Inflammatory macrophage treated with lipopolysaccharide for 4 hours (primary cell): ENCODE measurements at regions not wholly inside any gene's neighbourhood (a gene's known extent, or its start where the extent isn't known, plus 50 kb on each side); places are given as distances from the start of the nearest gene placed in this dataset.
A peak's percentile ranks its signal among the peaks of the same experiment; 100 is the strongest.
"Not testable (repeated sequence)": the region's sequence is repeated elsewhere in the genome, so short reads cannot be mapped to it uniquely, and the experiment has no call there.

Experiments used
- DNase-seq: peaks from one replicate; pipeline ENCODE4 v3.0.0-alpha.2; 2020

- DNase-seq: no peak
These were observed 399.7 kb downstream of the NPIPA8 start for GRCh38 chr16:17936766-17937402.

GRCh38 chr16:17930280-17930679 lies 406.3 kb downstream of the NPIPA8 start:
- no peak for DNase-seq

- no peak for DNase-seq
These were observed 409.6 kb downstream of the NPIPA8 start for GRCh38 chr16:17926866-17927399.

- DNase-seq: no peak
These were observed 410.1 kb downstream of the NPIPA8 start for GRCh38 chr16:17926461-17926860.

GRCh38 chr16:17925761-17926160 lies 410.8 kb downstream of the NPIPA8 start:
- DNase-seq: no peak

GRCh38 chr16:17921357-17921978 lies 415.1 kb downstream of the NPIPA8 start:
- peak; percentile 30 for DNase-seq

GRCh38 chr16:17917316-17918019 lies 419.1 kb downstream of the NPIPA8 start:
- no peak for DNase-seq

GRCh38 chr16:17915791-17916190 lies 420.7 kb downstream of the NPIPA8 start:
- no peak for DNase-seq

- no peak for DNase-seq
These were observed 422.4 kb downstream of the NPIPA8 start for GRCh38 chr16:17914168-17914567.

- not testable (repeated sequence) for DNase-seq
These were observed 425.0 kb downstream of the NPIPA8 start for GRCh38 chr16:17911578-17911977.

GRCh38 chr16:17906626-17907025 lies 429.9 kb downstream of the NPIPA8 start:
- DNase-seq: not testable (repeated sequence)

- no peak for DNase-seq
These were observed 430.5 kb upstream of the XYLT1 start for GRCh38 chr16:17901309-17901708.

GRCh38 chr16:17899141-17899540 lies 428.4 kb upstream of the XYLT1 start:
- DNase-seq: no peak

GRCh38 chr16:17887963-17888362 lies 417.2 kb upstream of the XYLT1 start:
- no peak for DNase-seq

- no peak for DNase-seq
These were observed 415.0 kb upstream of the XYLT1 start for GRCh38 chr16:17885659-17886207.

- DNase-seq: no peak
These were observed 407.1 kb upstream of the XYLT1 start for GRCh38 chr16:17877821-17878360.

GRCh38 chr16:17866996-17867395 lies 396.2 kb upstream of the XYLT1 start:
- no peak for DNase-seq

GRCh38 chr16:17861981-17862479 lies 391.3 kb upstream of the XYLT1 start:
- no peak for DNase-seq

- DNase-seq: no peak
These were observed 387.3 kb upstream of the XYLT1 start for GRCh38 chr16:17858061-17858460.

- DNase-seq: no peak
These were observed 383.2 kb upstream of the XYLT1 start for GRCh38 chr16:17853958-17854357.

GRCh38 chr16:17852977-17853702 lies 382.4 kb upstream of the XYLT1 start:
- no peak for DNase-seq

GRCh38 chr16:17850581-17851250 lies 380.0 kb upstream of the XYLT1 start:
- no peak for DNase-seq
